T-cell (primary cell): ENCODE measurements at regions not wholly inside any gene's neighbourhood (a gene's known extent, or its start where the extent isn't known, plus 50 kb on each side); places are given as distances from the start of the nearest gene placed in this dataset.

Experiments
- ATAC-seq, 4 experiments: fragments of 200-7000 bp in 3 of 4; fragments of 150-1000 bp in 1 of 4; cut with Tn5 transposase; replicated peaks in 1 of 4; 1 replicate in 3 of 4; 2 replicates in 1 of 4; pipeline ENCODE4 v1.10.0; 2021; ENCODE audit warnings: moderate library complexity in 3 of 4, mild to moderate bottlenecking in 2 of 4, moderate number of reproducible peaks in 1 of 4
- CTCF ChIA-PET, 2 donors: fragments of 300-600 bp; sonication (Branson Sonifier 250); formaldehyde crosslinking; loops; one replicate each; lab custom pipeline; 2022; ENCODE audit warnings: antibody characterized with exemption in 2 of 2; lab: Charles Lee
- POLR2A ChIA-PET, 2 donors: fragments of 300-600 bp; sonication (Branson Sonifier 250); formaldehyde crosslinking; loops; one replicate each; lab custom pipeline; 2022; ENCODE audit warnings: antibody characterized with exemption in 2 of 2; lab: Charles Lee
- DNase-seq, 35 experiments: peaks; one replicate each; pipeline versions ENCODE4 v3.0.0 to v3.0.0-alpha.2; 2013 to 2023
- H3K27ac ChIP-seq: one replicate; pipeline ENCODE4 v1.5.1; 2013; ENCODE audit warnings: low read length
- H3K27me3 ChIP-seq, 2 experiments: replicated peaks in 1 of 2; 1 replicate in 1 of 2; 2 replicates in 1 of 2; pipeline versions ENCODE4 v1.6.1 to v1.7.0; 2013; ENCODE audit warnings: low read length in 1 of 2, mixed read lengths in 1 of 2; ENCODE audit not compliant: control insufficient read depth in 2 of 2, insufficient read depth in 2 of 2; ENCODE audit errors: extremely low read depth in 1 of 2
- H3K36me3 ChIP-seq, 2 donors: 1 replicate in 1 of 2; 2 replicates in 1 of 2; pipeline versions ENCODE4 v1.6.1 to v1.7.0; 2013; ENCODE audit warnings: low read length in 1 of 2; ENCODE audit not compliant: control insufficient read depth in 2 of 2, insufficient read depth in 1 of 2; ENCODE audit errors: extremely low read depth in 1 of 2
- H3K4me1 ChIP-seq, 2 experiments: 1 replicate in 1 of 2; 2 replicates in 1 of 2; pipeline versions ENCODE4 v1.6.1 to v1.7.0; 2013; ENCODE audit warnings: low read length in 2 of 2, mixed read lengths in 1 of 2; ENCODE audit not compliant: insufficient read depth in 2 of 2, control insufficient read depth in 1 of 2; ENCODE audit errors: extremely low read depth in 1 of 2
- H3K4me3 ChIP-seq, 2 donors: 1 replicate in 1 of 2; 2 replicates in 1 of 2; pipeline versions ENCODE4 v1.5.1 to v1.7.0; 2013; ENCODE audit warnings: mild to moderate bottlenecking in 2 of 2, low read length in 1 of 2, moderate library complexity in 1 of 2; ENCODE audit not compliant: control insufficient read depth in 1 of 2; ENCODE audit errors: extremely low read depth in 1 of 2
- H3K9me3 ChIP-seq: 2 replicates; pipeline ENCODE4 v1.7.0; 2013
- H3K27ac Mint-ChIP-seq, 2 donors: one replicate each; pipeline ENCODE4 v1.8.0; 2020 to 2021; ENCODE audit warnings: mild to moderate bottlenecking in 2 of 2, mixed read lengths in 2 of 2
- H3K27me3 Mint-ChIP-seq, 2 donors: one replicate each; pipeline ENCODE4 v1.8.0; 2021 to 2022; ENCODE audit warnings: mixed read lengths in 2 of 2
- H3K36me3 Mint-ChIP-seq: one replicate; pipeline ENCODE4 v1.8.0; 2021; ENCODE audit warnings: mixed read lengths
- H3K4me1 Mint-ChIP-seq, 3 donors: one replicate each; pipeline ENCODE4 v1.8.0; 2020 to 2022; ENCODE audit warnings: mixed read lengths in 3 of 3, mild to moderate bottlenecking in 1 of 3
- H3K4me3 Mint-ChIP-seq, 3 donors: one replicate each; pipeline ENCODE4 v1.8.0; 2020 to 2022; ENCODE audit warnings: mild to moderate bottlenecking in 3 of 3, mixed read lengths in 3 of 3, moderate library complexity in 3 of 3
- H3K9me3 Mint-ChIP-seq, 3 donors: one replicate each; pipeline ENCODE4 v1.8.0; 2020 to 2022; ENCODE audit warnings: mixed read lengths in 3 of 3
- WGBS: methylation state at CpG from one replicate; pipeline ENCODE4 v1.1.5; 2013; ENCODE audit warnings: missing lambda C conversion rate; ENCODE audit not compliant: insufficient coverage; 5-methylcytosine and 5-hydroxymethylcytosine counted together

- peaks cover 4 to 11% (median 6%) of the 10 kb centered on the region in 3 donors for H3K9me3 Mint-ChIP-seq
- Histone ChIP-seq H3K4me3 (no peak overlapping the region), H3K27ac (no peak overlapping the region), H3K36me3 (no peaks in the 10 kb centered on the region), H3K4me1 (no peaks in the 10 kb centered on the region), H3K9me3 (no peaks in the 10 kb centered on the region), H3K27me3 (no peaks in the 10 kb centered on the region)
- CTCF ChIA-PET = no interaction called here
- DNase-seq (no peak), ATAC-seq (no peak)
- POLR2A ChIA-PET = no interaction called here
- H3K27ac Mint-ChIP-seq = no peak overlapping the region
- 62% methylated on average over 2 of the region's 2 CpGs for WGBS
- no peaks in the 10 kb centered on the region for H3K36me3 Mint-ChIP-seq
- H3K4me1 Mint-ChIP-seq = no peaks in the 10 kb centered on the region
- H3K27me3 Mint-ChIP-seq = no peaks in the 10 kb centered on the region
- no peak overlapping the region for H3K4me3 Mint-ChIP-seq
Measured at GRCh38 chr10:108662975-108663374, 1260.3 kb downstream of the XPNPEP1 start.

- H3K27me3 Mint-ChIP-seq = no peaks in the 10 kb centered on the region
- H3K9me3 Mint-ChIP-seq = peaks cover 9 to 15% (median 13%) of the 10 kb centered on the region in 3 donors
- Histone ChIP-seq H3K4me1 (no peaks in the 10 kb centered on the region), H3K27me3 (no peaks in the 10 kb centered on the region), H3K9me3 (no peaks in the 10 kb centered on the region), H3K4me3 (no peak overlapping the region), H3K36me3 (no peaks in the 10 kb centered on the region), H3K27ac (no peak overlapping the region)
- DNase-seq (no peak), ATAC-seq (no peak)
- no peaks in the 10 kb centered on the region for H3K4me1 Mint-ChIP-seq
- WGBS = no CpG with 5 or more reads among the region's 4 CpGs
- no peak overlapping the region for H3K4me3 Mint-ChIP-seq
- H3K36me3 Mint-ChIP-seq = no peaks in the 10 kb centered on the region
- no peak overlapping the region for H3K27ac Mint-ChIP-seq
- ChIA-PET POLR2A (no interaction called here), CTCF (no interaction called here)
Measured at GRCh38 chr10:108655057-108655456, 1268.3 kb downstream of the XPNPEP1 start.

- POLR2A ChIA-PET = no interaction called here
Measured at GRCh38 chr10:108653531-108653930, 1269.8 kb downstream of the XPNPEP1 start.

GRCh38 chr10:108639010-108639409 lies 1284.3 kb downstream of the XPNPEP1 start:
- no peak for DNase-seq
- 67% methylated on average over 3 of the region's 5 CpGs for WGBS
- CTCF ChIA-PET = no interaction called here

More at GRCh38 chr10:108653531-108653930, 1269.8 kb downstream of the XPNPEP1 start:
- H3K27me3 Mint-ChIP-seq = no peaks in the 10 kb centered on the region
- DNase-seq = no peak
- Histone ChIP-seq H3K4me3 (no peak overlapping the region), H3K9me3 (no peaks in the 10 kb centered on the region), H3K27ac (no peak overlapping the region), H3K27me3 (no peaks in the 10 kb centered on the region), H3K36me3 (no peaks in the 10 kb centered on the region), H3K4me1 (no peaks in the 10 kb centered on the region)
- no peak overlapping the region for H3K27ac Mint-ChIP-seq
- no peaks in the 10 kb centered on the region for H3K4me1 Mint-ChIP-seq
- 83% methylated on average over 1 of the region's 6 CpGs for WGBS
- CTCF ChIA-PET = interaction anchor here in 1 of 2 donors (0.6 kb wide), 1 partner anchor 430 kb away, joined by 3 read pairs; no protein-coding TSS in a partner anchor
- no peaks in the 10 kb centered on the region for H3K36me3 Mint-ChIP-seq
- H3K4me3 Mint-ChIP-seq = no peak overlapping the region
- no peak for ATAC-seq
- H3K9me3 Mint-ChIP-seq = peaks cover 8 to 13% (median 9%) of the 10 kb centered on the region in 3 donors

GRCh38 chr10:108638225-108638624 lies 1285.1 kb downstream of the XPNPEP1 start:
- Histone ChIP-seq H3K27me3 (no peaks in the 10 kb centered on the region), H3K4me1 (no peaks in the 10 kb centered on the region), H3K36me3 (no peaks in the 10 kb centered on the region), H3K27ac (no peak overlapping the region), H3K9me3 (no peaks in the 10 kb centered on the region), H3K4me3 (no peak overlapping the region)
- Mint-ChIP-seq H3K4me3 (no peak overlapping the region), H3K27ac (no peak overlapping the region), H3K4me1 (no peaks in the 10 kb centered on the region), H3K27me3 (no peaks in the 10 kb centered on the region), H3K36me3 (no peaks in the 10 kb centered on the region), H3K9me3 (peaks cover 14 to 28% (median 15%) of the 10 kb centered on the region in 3 donors)
- WGBS = 79% methylated on average over 3 of the region's 3 CpGs
- ChIA-PET CTCF (no interaction called here), POLR2A (no interaction called here)
- ATAC-seq (no peak), DNase-seq (no peak)

More at GRCh38 chr10:108639010-108639409, 1284.3 kb downstream of the XPNPEP1 start:
- Mint-ChIP-seq H3K4me3 (no peak overlapping the region), H3K9me3 (peaks cover 15 to 22% (median 19%) of the 10 kb centered on the region in 3 donors), H3K36me3 (no peaks in the 10 kb centered on the region), H3K27ac (no peak overlapping the region), H3K27me3 (no peaks in the 10 kb centered on the region), H3K4me1 (no peaks in the 10 kb centered on the region)
- no peak for ATAC-seq
- no peaks in the 10 kb centered on the region for H3K4me1 ChIP-seq
- no peak overlapping the region for H3K4me3 ChIP-seq
- H3K27me3 ChIP-seq = no peaks in the 10 kb centered on the region
- POLR2A ChIA-PET = no interaction called here
- H3K9me3 ChIP-seq = no peaks in the 10 kb centered on the region
- H3K36me3 ChIP-seq = no peaks in the 10 kb centered on the region
- no peak overlapping the region for H3K27ac ChIP-seq

GRCh38 chr10:108633046-108633445 lies 1290.3 kb downstream of the XPNPEP1 start:
- H3K4me3 ChIP-seq = no peak overlapping the region
- Mint-ChIP-seq H3K9me3 (peaks cover 11 to 30% (median 20%) of the 10 kb centered on the region in 3 donors), H3K27ac (no peak overlapping the region), H3K4me3 (no peak overlapping the region), H3K4me1 (no peaks in the 10 kb centered on the region), H3K27me3 (no peaks in the 10 kb centered on the region), H3K36me3 (no peaks in the 10 kb centered on the region)
- H3K4me1 ChIP-seq = no peaks in the 10 kb centered on the region
- H3K36me3 ChIP-seq = no peaks in the 10 kb centered on the region
- no CpG with 5 or more reads among the region's 2 CpGs for WGBS
- H3K9me3 ChIP-seq = no peaks in the 10 kb centered on the region
- H3K27ac ChIP-seq = no peak overlapping the region
- DNase-seq (no peak), ATAC-seq (no peak)
- ChIA-PET POLR2A (no interaction called here), CTCF (no interaction called here)
- no peaks in the 10 kb centered on the region for H3K27me3 ChIP-seq

- WGBS = no CpG with 5 or more reads among the region's 1 CpG
- no peak overlapping the region for H3K27ac ChIP-seq
- H3K4me3 Mint-ChIP-seq = no peak overlapping the region
- H3K4me1 Mint-ChIP-seq = no peaks in the 10 kb centered on the region
- no peaks in the 10 kb centered on the region for H3K36me3 ChIP-seq
- no peaks in the 10 kb centered on the region for H3K4me1 ChIP-seq
- no peaks in the 10 kb centered on the region for H3K9me3 ChIP-seq
- no peak for ATAC-seq
- no peaks in the 10 kb centered on the region for H3K27me3 ChIP-seq
- ChIA-PET POLR2A (interaction anchor here in 1 of 2 donors (0.6 kb wide), 1 partner anchor 12 kb away, joined by 4 read pairs; no protein-coding TSS in a partner anchor), CTCF (interaction anchor here in 1 of 2 donors (0.6 kb wide), 1 partner anchor 382 kb away, joined by 3 read pairs; no protein-coding TSS in a partner anchor)
- no peak overlapping the region for H3K27ac Mint-ChIP-seq
- H3K4me3 ChIP-seq = no peak overlapping the region
- no peaks in the 10 kb centered on the region for H3K27me3 Mint-ChIP-seq
- H3K36me3 Mint-ChIP-seq = no peaks in the 10 kb centered on the region
- peaks cover 7 to 31% (median 16%) of the 10 kb centered on the region in 3 donors for H3K9me3 Mint-ChIP-seq
- no peak for DNase-seq
Measured at GRCh38 chr10:108632144-108632543, 1291.2 kb downstream of the XPNPEP1 start.
